DMS 273 (cell line): ENCODE measurements at regions not wholly inside any gene's neighbourhood (a gene's known extent, or its start where the extent isn't known, plus 50 kb on each side); places are given as distances from the start of the nearest gene placed in this dataset.
A peak's percentile ranks its signal among the peaks of the same experiment; 100 is the strongest.
"Not testable (repeated sequence)": the region's sequence is repeated elsewhere in the genome, so short reads cannot be mapped to it uniquely, and the experiment has no call there.

Experiments
- DNase-seq: peaks from one replicate; lab custom pipeline; 2025; ENCODE audit not compliant: unreplicated experiment; lab: John Stamatoyannopoulos, UW

GRCh38 chr10:123375097-123375496, 220.9 kb downstream of the BUB3 start:
- no peak for DNase-seq

GRCh38 chr10:123375738-123376137, 221.5 kb downstream of the BUB3 start:
- no peak for DNase-seq

- DNase-seq: no peak
Measured at GRCh38 chr10:123377883-123378282, 223.7 kb downstream of the BUB3 start.

- DNase-seq: no peak
Measured at GRCh38 chr10:123378302-123378701, 224.1 kb downstream of the BUB3 start.

GRCh38 chr10:123379156-123379555, 225.0 kb downstream of the BUB3 start:
- DNase-seq: no peak

- DNase-seq: peak; percentile 26
Measured at GRCh38 chr10:123380491-123381085, 226.4 kb downstream of the BUB3 start.

GRCh38 chr10:123381224-123381623, 227.0 kb downstream of the BUB3 start:
- DNase-seq: no peak

GRCh38 chr10:123382491-123382890, 228.3 kb downstream of the BUB3 start:
- no peak for DNase-seq

- no peak for DNase-seq
Measured at GRCh38 chr10:123385508-123386080, 231.4 kb downstream of the BUB3 start.

GRCh38 chr10:123389520-123389919, 235.3 kb downstream of the BUB3 start:
- no peak for DNase-seq

GRCh38 chr10:123390332-123390731, 236.1 kb downstream of the BUB3 start:
- DNase-seq: no peak

- no peak for DNase-seq
Measured at GRCh38 chr10:123390874-123391273, 236.7 kb downstream of the BUB3 start.

- DNase-seq: no peak
Measured at GRCh38 chr10:123391275-123392028, 237.2 kb downstream of the BUB3 start.

- DNase-seq: peak; percentile 14
Measured at GRCh38 chr10:123392182-123392963, 238.2 kb downstream of the BUB3 start.

- no peak for DNase-seq
Measured at GRCh38 chr10:123393170-123393569, 239.0 kb downstream of the BUB3 start.

GRCh38 chr10:123394382-123394781, 240.2 kb downstream of the BUB3 start:
- no peak for DNase-seq

- not testable (repeated sequence) for DNase-seq
Measured at GRCh38 chr10:123395234-123395633, 241.0 kb downstream of the BUB3 start.

GRCh38 chr10:123395906-123396305, 241.7 kb downstream of the BUB3 start:
- no peak for DNase-seq

- DNase-seq: no peak
Measured at GRCh38 chr10:123398180-123398591, 244.0 kb downstream of the BUB3 start.

GRCh38 chr10:123398756-123399155, 244.6 kb downstream of the BUB3 start:
- no peak for DNase-seq

- DNase-seq: no peak
Measured at GRCh38 chr10:123399276-123399839, 245.2 kb downstream of the BUB3 start.
